ENCODE measurements at regions not wholly inside any gene's neighbourhood (a gene's known extent, or its start where the extent isn't known, plus 50 kb on each side); places are given as distances from the start of the nearest gene placed in this dataset.

GRCh38 chr7:130971297-130971696 is 237.3 kb upstream of the KLF14 start:
- DNase-seq: no peak

GRCh38 chr7:130972201-130972600 is 238.2 kb upstream of the KLF14 start:
- no peak for DNase-seq

- no peak for DNase-seq
Measured at GRCh38 chr7:130973637-130974036, 239.6 kb upstream of the KLF14 start.

GRCh38 chr7:130974169-130974568 is 240.2 kb upstream of the KLF14 start:
- DNase-seq: no peak

GRCh38 chr7:130974794-130975193 is 240.8 kb upstream of the KLF14 start:
- no peak for DNase-seq

- no peak for DNase-seq
Measured at GRCh38 chr7:130975731-130976130, 241.7 kb upstream of the KLF14 start.

GRCh38 chr7:130982160-130982638 is 248.2 kb upstream of the KLF14 start:
- DNase-seq: peak; percentile 10

- no peak for DNase-seq
Measured at GRCh38 chr7:130982651-130983050, 248.6 kb upstream of the KLF14 start.

- no peak for DNase-seq
Measured at GRCh38 chr7:130985361-130985760, 251.4 kb upstream of the KLF14 start.

GRCh38 chr7:130986261-130986690 is 252.3 kb upstream of the KLF14 start:
- DNase-seq: no peak

GRCh38 chr7:130987092-130987491 is 253.1 kb upstream of the KLF14 start:
- DNase-seq: no peak

- no peak for DNase-seq
Measured at GRCh38 chr7:130988443-130988842, 254.4 kb upstream of the KLF14 start.

GRCh38 chr7:130989101-130989795 is 255.2 kb upstream of the KLF14 start:
- DNase-seq: no peak

- DNase-seq: no peak
Measured at GRCh38 chr7:130990178-130990832, 256.3 kb upstream of the KLF14 start.

GRCh38 chr7:130993671-130994365 is 259.8 kb upstream of the KLF14 start:
- DNase-seq: no peak

- DNase-seq: no peak
Measured at GRCh38 chr7:130994378-130995115, 260.5 kb upstream of the KLF14 start.

GRCh38 chr7:130995252-130996081 is 261.5 kb upstream of the KLF14 start:
- no peak for DNase-seq

GRCh38 chr7:130996205-130996832 is 262.3 kb upstream of the KLF14 start:
- DNase-seq: no peak

GRCh38 chr7:130996833-130997231 is 262.8 kb upstream of the KLF14 start:
- DNase-seq: peak; percentile 28

- no peak for DNase-seq
Measured at GRCh38 chr7:130998993-130999602, 265.1 kb upstream of the KLF14 start.

GRCh38 chr7:130999926-131000325 is 265.9 kb upstream of the KLF14 start:
- DNase-seq: no peak
